ENCODE measurements at regions not wholly inside any gene's neighbourhood (a gene's known extent, or its start where the extent isn't known, plus 50 kb on each side); places are given as distances from the start of the nearest gene placed in this dataset.

GRCh38 chr3:153740109-153740508 is 381.1 kb upstream of the ARHGEF26 start (continued):
- no peak for TF ChIP-seq ZNF214 (tag by site-specific recombination; IDR thresholded peaks at IDR 0.05; ENCODE audit: borderline replicate concordance)

GRCh38 chr3:153744889-153745288 is 376.3 kb upstream of the ARHGEF26 start:
- 0 out of 2 replicates have a peak, but pooled peaks cover 2% of the 10 kb centered on the region for H3K4me1 ChIP-seq (ENCODE audit: control insufficient read depth, insufficient read depth, low read length)
- ChIA-PET CTCF (no interaction called here), POLR2A (no interaction called here)
- H3K9me3 ChIP-seq (ENCODE audit: control insufficient read depth, insufficient read depth, low read depth, low read length): no peaks in the 10 kb centered on the region
- H3K36me3 ChIP-seq (ENCODE audit: control insufficient read depth in 2 of 2, insufficient read depth in 1 of 2, low read length in 2 of 2): no peaks in the 10 kb centered on the region
- TF ChIP-seq ZNF785 (tag by site-specific recombination; IDR thresholded peaks at IDR 0.05) (no peak), ZNF660 (tag by site-specific recombination; IDR thresholded peaks at IDR 0.05) (no peak), ZNF571 (tag by site-specific recombination; IDR thresholded peaks at IDR 0.05) (no peak), ZNF624 (tag by site-specific recombination; IDR thresholded peaks at IDR 0.05) (no peak), PBX3 (CRISPR knock-in tag; IDR thresholded peaks at IDR 0.05) (no peak), ZNF398 (tag by site-specific recombination; IDR thresholded peaks at IDR 0.05) (no peak)
- H3K27ac ChIP-seq (ENCODE audit: extremely low read depth, low read depth, low read length): no peak overlapping the region
- no peak overlapping the region for H3K4me3 ChIP-seq (ENCODE audit: low read depth, low read length)

- no peak for TF ChIP-seq ZNF555 (tag by site-specific recombination; conservative IDR thresholded peaks at IDR 0.05)
- TF ChIP-seq ZSCAN5A (tag by site-specific recombination; IDR thresholded peaks at IDR 0.05): no peak
- TF ChIP-seq ZNF324 (tag by site-specific recombination; IDR thresholded peaks at IDR 0.05): no peak
- TF ChIP-seq HOXC10 (CRISPR knock-in tag; IDR thresholded peaks at IDR 0.05): no peak
- no peak for TF ChIP-seq ZNF366 (tag by site-specific recombination; conservative IDR thresholded peaks at IDR 0.05)
- no peak for TF ChIP-seq ZNF169 (tag by site-specific recombination; IDR thresholded peaks at IDR 0.05)
- no peak for TF ChIP-seq ZNF843 (tag by site-specific recombination; IDR thresholded peaks at IDR 0.05)
- TF ChIP-seq HOXA7 (CRISPR knock-in tag; IDR thresholded peaks at IDR 0.05; ENCODE audit: borderline replicate concordance): no peak
- TF ChIP-seq ZNF544 (tag by site-specific recombination; IDR thresholded peaks at IDR 0.05): no peak
- no peak for TF ChIP-seq ZFP3 (tag by site-specific recombination; IDR thresholded peaks at IDR 0.05; ENCODE audit: low read depth)
- no peak for TF ChIP-seq AEBP2 (tag by site-specific recombination; IDR thresholded peaks at IDR 0.05; ENCODE audit: borderline replicate concordance)
- TF ChIP-seq ZNF239 (tag by site-specific recombination; IDR thresholded peaks at IDR 0.05): no peak
- H3K36me3 ChIP-seq (ENCODE audit: control insufficient read depth in 2 of 2, insufficient read depth in 1 of 2, low read length in 2 of 2): no peaks in the 10 kb centered on the region
- H3K27ac ChIP-seq (ENCODE audit: extremely low read depth, low read depth, low read length): no peak overlapping the region
- POLR2A ChIA-PET: no interaction called here
- CTCF ChIA-PET: no interaction called here
- H3K9me3 ChIP-seq (ENCODE audit: control insufficient read depth, insufficient read depth, low read depth, low read length): no peaks in the 10 kb centered on the region
- no peak overlapping the region for H3K4me3 ChIP-seq (ENCODE audit: low read depth, low read length)
- 0 out of 2 replicates have a peak, but pooled peaks cover 2% of the 10 kb centered on the region for H3K4me1 ChIP-seq (ENCODE audit: control insufficient read depth, insufficient read depth, low read length)
Observed at GRCh38 chr3:153746211-153746610, 375.0 kb upstream of the ARHGEF26 start.

All from HEK293 (cell line).